Neuronal stem cell (in vitro differentiated cells): ENCODE measurements at regions not wholly inside any gene's neighbourhood (a gene's known extent, or its start where the extent isn't known, plus 50 kb on each side); places are given as distances from the start of the nearest gene placed in this dataset.

Experiments used
- DNase-seq: peaks from one replicate; pipeline ENCODE4 v3.0.0-alpha.2; 2013; ENCODE audit warnings: low spot score
- H2AFZ ChIP-seq: one replicate; pipeline ENCODE4 v1.6.1; 2013; ENCODE audit warnings: mild to moderate bottlenecking, low read length, inconsistent platforms
- H2AK5ac ChIP-seq: 2 replicates; pipeline ENCODE4 v1.6.1; 2013; ENCODE audit warnings: low read depth, mild to moderate bottlenecking, inconsistent platforms, low read length, moderate library complexity, mixed read lengths
- H2BK120ac ChIP-seq: 2 replicates; pipeline ENCODE4 v1.6.1; 2013; ENCODE audit warnings: low read depth, mild to moderate bottlenecking, inconsistent platforms, low read length, moderate library complexity, mixed read lengths
- H2BK12ac ChIP-seq: one replicate; pipeline ENCODE4 v1.6.1; 2013; ENCODE audit warnings: low read length, inconsistent platforms
- H2BK15ac ChIP-seq: 2 replicates; pipeline ENCODE4 v1.6.1; 2013; ENCODE audit warnings: mild to moderate bottlenecking, low read length, inconsistent platforms, mixed read lengths
- H2BK5ac ChIP-seq: one replicate; pipeline ENCODE4 v1.6.1; 2013; ENCODE audit warnings: inconsistent platforms, mild to moderate bottlenecking, low read length, moderate library complexity
- H3K14ac ChIP-seq: one replicate; pipeline ENCODE4 v1.6.1; 2013; ENCODE audit warnings: low read length, inconsistent platforms
- H3K18ac ChIP-seq: 2 replicates; pipeline ENCODE4 v1.6.1; 2013; ENCODE audit warnings: low read length, inconsistent platforms
- H3K23ac ChIP-seq: 2 replicates; pipeline ENCODE4 v1.6.1; 2013; ENCODE audit warnings: low read depth, mild to moderate bottlenecking, mixed read lengths, low read length, inconsistent platforms; ENCODE audit not compliant: poor library complexity
- H3K27ac ChIP-seq: replicated peaks from 3 replicates; pipeline ENCODE4 v1.5.1; 2013; ENCODE audit warnings: low read length, inconsistent platforms
- H3K27me3 ChIP-seq, 3 experiments: 2 replicates each; pipeline ENCODE4 v1.6.1; 2013; ENCODE audit warnings: low read length in 3 of 3, mild to moderate bottlenecking in 2 of 3, inconsistent platforms in 1 of 3, low read depth in 1 of 3, mixed read lengths in 1 of 3, moderate library complexity in 1 of 3; ENCODE audit not compliant: control insufficient read depth in 3 of 3, insufficient read depth in 3 of 3
- H3K36me3 ChIP-seq, 2 donors: replicated peaks in 1 of 2; 2 replicates each; pipeline ENCODE4 v1.6.1; 2013; ENCODE audit warnings: low read length in 2 of 2; ENCODE audit not compliant: control insufficient read depth in 2 of 2, insufficient read depth in 2 of 2
- H3K4ac ChIP-seq: 2 replicates; pipeline ENCODE4 v1.6.1; 2013; ENCODE audit warnings: inconsistent platforms, mild to moderate bottlenecking, low read length, moderate library complexity
- H3K4me1 ChIP-seq, 2 donors: 1 replicate in 1 of 2; 2 replicates in 1 of 2; pipeline ENCODE4 v1.6.1; 2013; ENCODE audit warnings: low read length in 2 of 2, low read depth in 1 of 2; ENCODE audit not compliant: control insufficient read depth in 2 of 2, insufficient read depth in 1 of 2
- H3K4me2 ChIP-seq: one replicate; pipeline ENCODE4 v1.6.1; 2013; ENCODE audit warnings: mild to moderate bottlenecking, low read length, inconsistent platforms; ENCODE audit not compliant: insufficient read depth, poor library complexity, severe bottlenecking
- H3K4me3 ChIP-seq, 2 donors: 2 replicates each; pipeline ENCODE4 v1.5.1; 2013; ENCODE audit warnings: low read length in 2 of 2, mild to moderate bottlenecking in 2 of 2, inconsistent platforms in 1 of 2, moderate library complexity in 1 of 2
- H3K79me1 ChIP-seq: one replicate; pipeline ENCODE4 v1.6.1; 2013; ENCODE audit warnings: low read depth, mild to moderate bottlenecking, inconsistent platforms, low read length, moderate library complexity
- H3K9ac ChIP-seq: one replicate; pipeline ENCODE4 v1.6.1; 2013; ENCODE audit warnings: mild to moderate bottlenecking, low read depth, low read length, inconsistent platforms; ENCODE audit not compliant: poor library complexity
- H3K9me3 ChIP-seq, 2 donors: replicated peaks in 1 of 2; 2 replicates each; pipeline versions ENCODE3 to v1.6.1; 2013; ENCODE audit warnings: low read length in 2 of 2, mild to moderate bottlenecking in 2 of 2, inconsistent platforms in 1 of 2, low read depth in 1 of 2, mixed read lengths in 1 of 2, moderate library complexity in 1 of 2; ENCODE audit not compliant: control insufficient read depth in 2 of 2, insufficient read depth in 1 of 2
- H4K8ac ChIP-seq: one replicate; pipeline ENCODE4 v1.6.1; 2013; ENCODE audit warnings: low read depth, mild to moderate bottlenecking, inconsistent platforms, low read length, moderate library complexity
- H4K91ac ChIP-seq: one replicate; pipeline ENCODE4 v1.6.1; 2013; ENCODE audit warnings: low read length, low read depth, mild to moderate bottlenecking, inconsistent platforms; ENCODE audit not compliant: poor library complexity
- WGBS, 2 donors: extraction: QIAGEN DNeasy Blood & Tissue Kit; methylation state at CpG; one replicate each; pipeline ENCODE4 v1.1.7; 2013; ENCODE audit warnings: missing lambda C conversion rate in 2 of 2, mixed read lengths in 1 of 2; ENCODE audit not compliant: insufficient read length in 2 of 2, insufficient replicate concordance in 1 of 2; ENCODE audit errors: extremely low coverage in 2 of 2; 5-methylcytosine and 5-hydroxymethylcytosine counted together

DNA sequence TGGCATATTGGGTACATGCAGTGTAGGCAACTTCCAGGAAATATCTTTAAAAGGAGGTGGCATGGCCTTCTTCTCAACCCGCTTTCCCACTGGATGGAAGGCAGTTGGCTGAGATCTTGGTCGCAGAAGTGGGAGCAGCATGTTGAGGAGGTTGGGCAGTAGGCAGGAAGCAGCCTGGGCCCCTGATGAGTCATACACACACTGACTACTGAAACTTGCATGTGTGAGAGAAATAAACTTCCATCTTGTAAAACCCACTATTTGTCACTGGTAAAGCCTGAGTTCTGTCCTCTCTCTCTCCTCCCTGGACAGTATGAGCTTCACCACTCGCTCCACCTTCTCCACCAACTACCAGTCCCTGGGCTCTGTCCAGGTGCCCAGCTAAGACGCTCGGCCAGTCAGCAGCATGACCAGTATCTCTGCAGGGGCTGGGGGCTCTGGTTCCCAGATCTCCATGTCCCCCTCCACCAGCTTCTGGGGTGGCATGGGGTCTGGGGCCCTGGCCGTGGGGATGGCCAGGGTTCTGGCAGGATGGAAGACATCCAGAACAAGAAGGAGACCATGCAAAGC, 233.8 kb upstream of the SPRED2 start:
- Histone ChIP-seq H3K36me3 (no peaks in the 10 kb centered on the region), H2BK15ac (no peak overlapping the region), H4K91ac (no peak overlapping the region), H3K4ac (no peak overlapping the region), H3K9me3 (peaks cover 0 to 5% of the 10 kb centered on the region in 2 donors), H2BK12ac (no peak overlapping the region), H2BK120ac (no peak overlapping the region), H3K9ac (no peak overlapping the region), H3K27me3 (no peaks in the 10 kb centered on the region), H3K18ac (peak overlapping the region; percentile 11), H3K4me1 (no peaks in the 10 kb centered on the region), H4K8ac (no peak overlapping the region), H3K4me2 (no peak overlapping the region), H3K4me3 (no peak overlapping the region), H3K14ac (no peak overlapping the region), H2AK5ac (no peak overlapping the region), H3K23ac (no peak overlapping the region), H2BK5ac (no peak overlapping the region), H2AFZ (no peak overlapping the region), H3K79me1 (no peaks in the 10 kb centered on the region), H3K27ac (no peak overlapping the region)
- no peak for DNase-seq
- WGBS, 2 donors, result no CpG with 5 or more reads among the region's 6 CpGs

DNA sequence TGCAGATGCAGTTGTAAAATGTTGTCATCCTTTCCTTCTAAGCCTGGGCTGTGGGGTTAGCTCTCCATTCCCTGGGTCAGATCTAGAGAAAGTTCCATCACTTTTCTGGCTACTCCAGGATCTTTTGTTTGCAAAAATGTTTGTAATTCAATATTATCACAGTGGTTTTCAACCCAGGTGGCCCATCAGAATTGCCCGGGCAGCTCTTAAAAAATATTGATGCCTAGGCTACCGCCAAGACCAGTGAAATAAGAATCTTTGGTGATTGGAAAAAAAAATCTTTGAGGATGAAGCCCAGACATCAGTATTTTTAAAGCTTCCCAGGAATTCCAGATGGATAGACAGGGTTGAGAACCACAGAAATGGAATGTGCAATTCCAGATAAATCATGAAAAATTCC, 232.5 kb upstream of the SPRED2 start:
- Histone ChIP-seq H2AFZ (no peak overlapping the region), H2BK120ac (no peak overlapping the region), H2BK12ac (no peak overlapping the region), H3K9me3 (peaks cover 0 to 5% of the 10 kb centered on the region in 2 donors), H4K8ac (no peak overlapping the region), H3K79me1 (no peaks in the 10 kb centered on the region), H3K4me3 (no peak overlapping the region), H3K23ac (no peak overlapping the region), H3K36me3 (no peaks in the 10 kb centered on the region), H2AK5ac (no peak overlapping the region), H2BK5ac (no peak overlapping the region), H3K14ac (no peak overlapping the region), H3K27me3 (no peaks in the 10 kb centered on the region), H4K91ac (no peak overlapping the region), H3K4me1 (no peaks in the 10 kb centered on the region), H3K27ac (no peak overlapping the region), H3K4ac (no peak overlapping the region), H3K18ac (no peak overlapping the region), H3K9ac (no peak overlapping the region), H3K4me2 (no peak overlapping the region), H2BK15ac (no peak overlapping the region)
- no CpG with 5 or more reads among the region's 2 CpGs for WGBS, 2 donors
- DNase-seq, result no peak

DNA sequence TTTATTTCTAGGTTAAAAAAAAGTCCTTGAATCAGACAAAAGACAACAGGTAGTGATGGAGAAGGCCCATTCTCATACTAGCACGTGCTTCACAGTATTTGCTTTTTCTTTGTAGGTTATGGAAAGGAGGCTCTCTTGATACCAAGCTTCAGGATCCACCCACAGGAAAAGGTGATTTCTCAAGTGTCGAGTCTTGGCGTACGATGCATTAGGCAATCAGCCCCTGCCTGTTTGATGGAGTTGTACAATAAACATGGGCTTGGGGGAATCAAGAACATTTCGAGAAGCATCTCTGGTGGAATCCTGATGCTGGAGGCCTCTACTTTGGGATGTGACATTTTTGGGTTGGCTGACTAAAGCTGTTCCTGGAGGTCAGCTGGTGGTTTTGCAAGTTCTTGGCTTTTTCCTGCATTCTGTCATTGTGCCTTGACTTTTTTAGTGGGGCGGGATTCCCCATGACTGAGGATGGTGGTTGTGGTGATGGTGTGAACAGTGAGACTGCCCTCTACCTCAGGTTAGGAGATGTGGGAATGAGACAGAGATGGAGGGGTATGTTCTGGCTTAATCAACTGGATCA, 231.5 kb upstream of the SPRED2 start:
- no peak for DNase-seq
- Histone ChIP-seq H3K27me3 (no peaks in the 10 kb centered on the region), H3K36me3 (no peaks in the 10 kb centered on the region), H2BK15ac (no peak overlapping the region), H4K8ac (no peak overlapping the region), H2AK5ac (no peak overlapping the region), H3K9me3 (peaks cover 0 to 5% of the 10 kb centered on the region in 2 donors), H3K27ac (no peak overlapping the region), H3K18ac (no peak overlapping the region), H2BK120ac (no peak overlapping the region), H3K9ac (no peak overlapping the region), H2BK5ac (no peak overlapping the region), H3K4me2 (no peak overlapping the region), H3K4me1 (no peaks in the 10 kb centered on the region), H3K4ac (no peak overlapping the region), H3K4me3 (no peak overlapping the region), H2AFZ (no peak overlapping the region), H3K79me1 (no peaks in the 10 kb centered on the region), H3K14ac (no peak overlapping the region), H2BK12ac (no peak overlapping the region), H4K91ac (no peak overlapping the region), H3K23ac (no peak overlapping the region)
- WGBS, 2 donors, result no CpG with 5 or more reads among the region's 6 CpGs

DNA sequence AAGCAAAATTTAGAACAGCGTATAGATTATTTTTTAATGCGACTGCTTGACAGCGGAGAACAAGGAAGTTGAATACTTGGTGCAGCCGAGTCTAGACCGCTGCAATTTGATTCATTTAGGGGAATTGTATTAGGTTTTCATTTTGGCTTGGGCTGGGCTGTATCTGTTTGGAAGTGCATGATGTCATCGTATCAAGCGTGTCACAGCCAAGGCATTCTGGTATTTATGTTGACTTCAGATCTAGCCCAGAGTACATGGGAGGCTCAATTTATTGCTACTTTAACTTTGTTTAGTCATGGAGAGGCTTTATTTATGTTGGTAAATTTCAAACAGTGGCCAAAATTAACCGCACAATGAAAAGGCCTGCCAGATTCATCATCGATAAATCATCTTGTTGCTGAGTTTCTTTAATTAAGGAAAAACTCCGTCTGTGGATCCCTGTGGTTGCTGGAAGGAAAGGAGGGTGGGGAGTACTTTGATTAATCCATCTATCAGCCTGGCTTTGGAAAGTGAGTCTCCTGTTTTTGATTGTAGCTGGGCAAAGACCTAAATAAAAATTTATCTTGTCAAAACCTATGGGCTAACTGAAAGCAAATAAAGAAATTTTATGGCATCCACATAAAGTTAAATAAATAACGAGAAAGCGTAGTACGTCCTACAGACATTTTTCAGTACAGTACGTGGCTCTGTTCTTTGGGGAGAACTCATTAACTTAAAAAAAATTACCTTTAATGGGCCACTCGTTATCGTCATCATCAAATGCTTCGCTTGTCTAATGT, 230.4 kb upstream of the SPRED2 start:
- Histone ChIP-seq H3K4me2 (no peak overlapping the region), H3K36me3 (no peaks in the 10 kb centered on the region), H3K27me3 (no peaks in the 10 kb centered on the region), H2AK5ac (no peak overlapping the region), H2BK12ac (no peak overlapping the region), H2AFZ (no peak overlapping the region), H3K4me1 (peaks cover 0 to 1% of the 10 kb centered on the region in 2 donors), H3K18ac (no peak overlapping the region), H3K9ac (no peak overlapping the region), H2BK5ac (no peak overlapping the region), H3K9me3 (no peaks in the 10 kb centered on the region), H3K23ac (no peak overlapping the region), H3K27ac (no peak overlapping the region), H2BK15ac (no peak overlapping the region), H4K91ac (no peak overlapping the region), H4K8ac (no peak overlapping the region), H3K4ac (no peak overlapping the region), H3K4me3 (no peak overlapping the region), H2BK120ac (no peak overlapping the region), H3K79me1 (no peaks in the 10 kb centered on the region), H3K14ac (no peak overlapping the region)
- no CpG with 5 or more reads among the region's 17 CpGs for WGBS, 2 donors
- DNase-seq, result no peak
